DMS153 (cell line): ENCODE measurements at regions not wholly inside any gene's neighbourhood (a gene's known extent, or its start where the extent isn't known, plus 50 kb on each side); places are given as distances from the start of the nearest gene placed in this dataset.

Experiments used
- DNase-seq: peaks from one replicate; lab custom pipeline; 2025; lab: John Stamatoyannopoulos, UW

DNA sequence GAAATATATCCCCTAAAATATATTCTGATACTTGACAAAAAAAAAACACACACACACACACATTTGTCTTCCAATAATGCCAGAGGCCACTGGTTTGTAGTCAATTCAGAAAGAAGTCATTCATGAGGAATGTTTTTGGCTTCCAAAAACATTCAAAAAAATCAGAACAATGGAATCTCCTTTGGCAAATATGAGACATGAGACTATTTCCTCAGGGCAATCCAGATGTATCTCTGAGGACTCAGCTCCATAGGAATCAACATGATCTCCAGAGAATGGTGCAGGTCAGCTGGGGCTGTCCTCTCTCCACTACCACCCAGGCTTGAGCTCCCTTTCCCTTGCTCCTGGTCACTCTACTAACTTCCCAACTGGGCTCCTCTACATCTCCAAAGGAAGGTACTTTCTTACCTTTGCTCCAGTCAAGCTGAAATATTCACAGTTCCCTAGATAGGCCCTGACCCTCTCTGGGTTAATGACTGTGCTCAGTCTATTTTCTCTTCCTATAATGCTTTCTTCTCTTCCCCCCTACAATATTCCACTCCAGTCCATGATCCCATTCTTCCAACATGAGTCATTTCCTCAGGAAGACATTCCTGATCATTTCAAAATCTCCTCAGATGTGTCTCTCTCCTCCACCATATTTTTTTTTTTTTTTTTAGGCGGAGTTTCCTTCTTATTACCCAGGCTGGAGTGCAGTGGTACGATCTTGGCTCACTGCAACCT is 145.3 kb downstream of the C1D start:
- no peak for DNase-seq

DNA sequence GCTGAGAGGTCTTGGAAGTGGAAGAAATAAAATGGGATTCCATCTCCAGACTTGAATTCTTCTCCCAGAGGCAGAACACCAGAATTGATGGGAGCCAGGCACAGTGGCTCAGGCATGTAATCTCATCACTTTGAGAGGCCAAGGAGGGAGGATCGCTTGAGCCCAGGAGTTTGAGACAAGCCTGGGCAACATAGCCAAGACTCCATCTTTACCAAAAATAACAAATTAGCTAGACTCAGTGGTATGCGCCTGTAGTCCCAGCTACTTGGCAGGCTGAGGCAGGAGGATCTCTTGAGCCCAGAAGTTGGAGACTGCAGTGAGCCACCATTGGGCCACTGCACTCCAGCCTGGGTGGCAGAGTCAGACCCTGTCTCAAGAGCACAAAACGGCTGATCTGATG is 144.3 kb downstream of the C1D start:
- DNase-seq: no peak

DNA sequence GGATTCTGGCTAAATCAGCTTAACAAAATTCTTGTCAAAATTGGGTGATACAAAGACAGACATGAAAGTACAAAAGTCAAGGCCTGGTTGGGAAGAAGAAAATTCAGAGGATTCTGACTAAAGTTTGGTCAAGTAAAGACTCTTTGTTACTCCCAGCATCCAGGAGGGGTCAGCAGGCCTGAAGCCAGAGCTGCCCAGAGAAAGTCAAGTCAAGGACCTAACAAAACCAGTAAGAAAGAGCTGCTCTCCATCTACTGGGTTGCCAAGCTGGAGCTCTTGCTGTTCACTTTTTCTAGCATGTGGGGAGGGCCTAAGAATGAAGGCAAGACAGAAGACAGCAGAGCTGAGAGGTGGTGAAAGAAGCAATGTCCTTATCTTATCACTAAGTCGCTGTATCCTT is 143.3 kb downstream of the C1D start:
- no peak for DNase-seq

DNA sequence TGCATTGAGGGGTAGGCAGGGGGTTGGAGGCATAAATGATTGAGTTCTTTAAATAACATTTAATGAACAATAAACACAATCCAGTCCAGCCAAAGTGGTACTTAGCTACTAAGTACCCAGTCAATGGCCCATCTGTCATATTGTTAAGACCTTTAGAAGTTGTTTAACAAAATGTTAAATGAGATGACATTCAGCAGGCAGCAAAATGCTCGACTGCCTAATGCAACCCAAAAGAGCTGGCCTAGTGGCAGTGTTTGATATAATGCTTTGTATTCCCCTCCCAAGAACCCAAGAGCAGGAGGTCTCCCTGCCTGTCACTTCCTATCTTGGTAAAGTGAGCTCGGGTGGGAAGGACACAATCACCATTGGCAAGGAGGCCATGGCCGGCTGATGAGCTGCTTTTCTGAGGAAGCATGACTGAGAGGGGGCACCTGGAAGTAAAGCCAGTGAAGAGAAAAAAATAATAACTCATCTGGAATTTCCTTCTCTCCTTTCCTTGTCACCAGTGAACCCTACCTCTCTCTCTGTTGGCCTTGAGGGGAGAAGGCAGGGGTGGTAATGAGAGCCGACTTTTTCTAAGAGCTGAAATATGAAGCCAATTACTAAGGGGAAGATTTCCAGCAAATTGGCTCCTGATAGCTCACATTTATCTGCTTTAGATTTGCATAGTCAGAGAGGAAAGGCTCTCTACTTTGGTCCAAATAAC is 140.6 kb downstream of the C1D start:
- DNase-seq: peak; percentile 51

DNA sequence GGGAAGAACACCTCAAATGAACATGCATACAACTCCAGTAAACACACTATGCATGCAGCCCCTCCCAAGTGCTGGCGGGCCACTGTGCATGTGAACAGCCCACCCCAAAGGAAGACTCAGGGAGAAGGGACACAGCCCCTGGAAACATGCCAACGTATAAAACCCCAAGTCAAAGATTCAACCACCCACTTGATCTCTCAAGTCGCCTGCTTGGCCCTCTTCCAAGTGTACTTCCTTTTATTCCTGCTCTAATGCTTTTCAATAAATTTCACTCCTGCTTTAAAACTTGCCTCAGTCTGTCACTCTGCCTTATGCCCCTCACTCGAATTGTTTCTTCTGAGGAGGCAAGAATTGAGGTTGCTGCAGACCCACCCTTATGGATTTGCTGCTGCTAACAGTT is 139.1 kb downstream of the C1D start:
- no peak for DNase-seq

DNA sequence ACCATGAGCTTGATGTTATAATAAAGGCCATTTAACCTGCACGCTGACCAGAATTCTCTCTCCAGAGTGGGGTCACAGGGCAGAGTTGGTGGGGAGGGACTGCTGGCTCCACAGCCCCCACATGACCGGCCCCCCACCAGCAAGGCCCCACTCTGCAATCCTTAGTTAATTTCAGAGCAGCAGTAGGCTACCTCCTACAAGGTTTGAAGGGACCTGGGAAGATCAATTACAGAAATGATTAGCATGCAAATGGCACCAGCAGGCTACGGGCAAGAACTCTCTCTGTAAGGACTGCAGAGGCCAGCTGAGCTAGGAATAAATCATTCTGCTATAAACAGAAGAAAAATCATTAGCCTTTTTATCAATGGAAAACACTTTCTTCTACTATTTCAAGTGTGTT is 135.3 kb downstream of the C1D start:
- DNase-seq: no peak

DNA sequence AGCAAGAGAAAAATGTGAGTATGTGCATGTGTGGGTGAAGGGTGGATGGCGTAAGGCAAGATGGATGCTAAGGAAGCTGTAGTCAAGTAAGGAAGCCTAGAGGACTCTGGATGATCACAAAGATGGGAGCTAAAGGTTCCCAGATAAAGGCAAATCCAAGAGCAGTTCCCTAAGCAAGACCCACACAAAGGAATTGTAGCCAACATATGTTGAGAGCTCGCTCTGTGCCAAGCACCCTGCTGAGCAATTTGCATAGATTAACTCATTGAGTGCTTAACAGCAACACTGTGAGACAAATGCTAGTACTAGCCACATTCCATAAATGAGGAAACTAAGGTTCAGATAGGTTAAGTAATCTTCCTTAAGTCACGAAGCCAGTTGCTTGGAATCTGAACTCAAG is 132.6 kb downstream of the C1D start:
- no peak for DNase-seq

DNA sequence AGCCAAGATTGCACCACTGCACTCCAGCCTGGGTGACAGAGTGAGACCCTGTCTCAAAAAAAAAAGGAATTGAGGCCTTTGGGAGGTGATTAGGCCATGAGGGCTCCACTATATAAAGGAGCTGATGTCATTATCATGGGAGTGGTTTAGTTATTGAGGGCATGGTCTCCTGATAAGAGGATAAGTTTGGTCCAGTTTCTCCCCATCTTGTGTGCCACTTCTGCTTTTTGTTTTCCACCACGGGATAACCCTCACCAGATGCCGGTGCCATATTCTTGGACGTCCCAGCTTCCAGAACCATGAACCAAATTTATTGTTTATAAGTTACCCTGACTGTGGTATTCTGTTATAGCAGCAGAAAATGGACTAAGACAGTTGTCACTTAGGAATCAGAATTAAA is 125.8 kb downstream of the C1D start:
- DNase-seq: no peak

DNA sequence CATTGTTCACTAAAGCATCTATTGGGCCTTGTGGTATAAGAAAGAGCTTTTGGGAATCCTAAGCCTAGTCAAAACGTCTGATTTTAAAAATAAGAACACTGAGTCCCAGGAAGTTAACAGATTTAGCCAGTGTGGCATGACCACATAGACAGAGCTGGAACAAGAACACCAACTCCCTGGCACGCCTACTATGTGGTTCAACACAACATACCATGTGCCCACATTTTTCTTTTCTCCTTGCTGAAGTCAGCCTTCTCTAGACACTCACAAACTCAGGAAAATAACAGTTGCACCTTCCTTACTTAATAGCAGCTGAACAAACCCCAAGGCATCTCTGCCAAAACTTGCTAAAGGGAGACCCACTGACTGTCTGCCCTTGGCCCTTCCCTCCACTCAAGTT is 124.8 kb downstream of the C1D start:
- no peak for DNase-seq

DNA sequence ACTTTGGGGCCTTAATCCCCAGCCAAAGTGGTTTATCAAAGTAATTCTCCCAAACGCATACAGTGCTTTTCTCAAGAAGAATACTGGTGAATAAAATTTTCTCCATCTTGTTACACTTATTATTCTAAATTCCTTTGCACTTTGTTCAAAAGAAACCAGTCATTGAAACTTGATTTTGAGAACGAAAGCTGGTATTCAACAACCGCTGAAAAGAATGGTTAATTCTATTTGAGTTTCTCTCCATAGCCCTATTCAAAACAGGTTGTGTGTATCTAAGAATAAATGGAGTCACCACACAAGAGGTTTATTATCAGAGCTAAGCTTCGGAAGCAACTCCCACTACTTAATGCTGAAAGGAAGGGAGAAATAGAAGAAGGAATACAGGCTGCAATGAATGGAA is 117.7 kb downstream of the C1D start:
- DNase-seq: no peak

DNA sequence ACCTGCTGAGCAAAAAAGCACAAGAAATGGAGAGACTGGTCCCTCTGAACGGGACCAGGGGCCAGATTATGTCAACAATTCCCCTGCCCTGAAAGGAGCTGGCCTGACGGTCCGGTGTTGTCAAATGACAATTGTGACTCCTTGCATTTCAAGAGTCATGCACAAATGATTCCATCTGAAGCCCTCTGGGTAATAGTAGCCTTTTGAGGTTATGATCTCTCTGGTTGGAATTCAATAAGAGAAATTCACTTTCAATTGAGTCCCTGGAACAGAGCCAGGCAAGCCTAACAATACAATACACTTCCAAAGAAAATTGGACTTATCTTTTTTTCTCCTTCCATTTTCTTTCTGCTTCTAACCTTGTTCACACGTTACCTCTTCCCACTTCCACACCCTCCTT is 116.9 kb downstream of the C1D start:
- no peak for DNase-seq

DNA sequence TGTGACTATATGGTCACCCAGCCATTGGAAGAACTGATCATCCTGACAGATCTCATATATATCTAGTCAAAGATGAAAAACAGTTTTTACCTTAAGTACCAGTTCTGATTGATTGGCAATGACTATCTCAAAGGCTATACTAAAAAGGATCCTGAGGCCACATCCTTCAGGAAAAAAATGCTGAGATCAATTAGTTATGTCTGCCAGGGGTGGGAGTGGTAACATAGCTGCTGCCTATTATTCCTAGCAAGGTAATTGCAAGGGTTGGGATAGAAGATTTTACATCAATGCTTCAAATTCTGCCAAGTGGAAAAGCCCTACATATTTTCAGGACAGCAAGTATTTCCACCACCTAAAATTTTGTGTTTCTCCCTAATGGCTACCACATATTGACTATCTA is 114.7 kb downstream of the C1D start:
- no peak for DNase-seq

DNA sequence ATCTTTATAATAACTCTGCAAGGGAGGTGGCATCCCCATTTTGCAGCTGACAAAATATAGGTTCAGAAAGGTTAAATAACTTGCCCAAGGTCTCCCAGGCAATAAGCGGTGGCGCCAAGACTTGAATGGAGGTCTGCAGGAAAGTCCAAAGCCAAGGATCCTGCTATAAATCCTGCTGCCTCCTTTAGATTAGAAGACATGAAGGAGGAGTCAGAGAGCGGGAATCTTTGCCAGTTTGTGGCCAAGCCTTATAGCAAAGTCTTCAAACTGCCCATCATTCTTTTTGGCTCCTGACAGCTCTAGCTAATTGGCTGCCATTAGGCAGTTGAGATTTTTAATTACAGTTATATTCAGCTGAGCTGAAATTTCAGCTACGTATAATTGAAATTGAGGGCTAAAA is 114.3 kb downstream of the C1D start:
- no peak for DNase-seq

DNA sequence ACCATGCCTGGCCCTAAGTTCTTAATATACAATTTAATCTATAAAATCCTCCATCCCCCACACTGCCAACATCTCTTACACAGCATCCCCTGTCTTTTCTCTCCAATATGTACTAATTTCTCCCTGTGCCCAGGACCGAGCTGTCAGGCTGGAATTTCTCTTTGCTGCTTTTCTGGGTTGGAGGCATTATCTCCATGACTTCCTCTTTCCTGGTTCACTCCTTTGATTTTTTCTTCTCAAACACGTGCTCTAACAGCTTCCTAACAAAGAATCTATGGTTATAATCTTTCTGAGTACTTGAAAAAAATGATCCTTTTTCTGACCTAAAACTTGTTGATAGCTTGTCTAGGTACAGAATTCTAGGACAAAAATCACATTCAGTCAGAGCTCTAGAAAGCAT is 112.8 kb downstream of the C1D start:
- DNase-seq: no peak

DNA sequence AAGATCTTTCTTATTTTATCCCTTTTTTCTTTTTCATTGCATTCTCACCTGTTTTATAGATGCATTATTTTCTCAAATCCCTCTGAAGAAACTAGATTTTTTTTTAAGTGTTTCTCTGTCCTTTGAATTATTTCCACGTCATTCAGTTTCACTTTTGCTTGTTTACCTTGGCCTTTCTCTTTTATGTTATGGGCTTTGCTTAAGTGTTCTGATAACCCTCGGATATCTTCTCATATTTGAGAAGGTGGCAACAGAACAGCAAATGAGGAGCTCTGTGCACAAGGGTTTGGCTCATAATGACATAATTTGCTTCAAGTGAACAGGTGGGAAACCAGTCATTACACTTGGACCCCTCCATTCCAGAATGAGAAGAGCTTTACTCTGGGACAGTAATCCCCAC is 111.9 kb downstream of the C1D start:
- DNase-seq: no peak

DNA sequence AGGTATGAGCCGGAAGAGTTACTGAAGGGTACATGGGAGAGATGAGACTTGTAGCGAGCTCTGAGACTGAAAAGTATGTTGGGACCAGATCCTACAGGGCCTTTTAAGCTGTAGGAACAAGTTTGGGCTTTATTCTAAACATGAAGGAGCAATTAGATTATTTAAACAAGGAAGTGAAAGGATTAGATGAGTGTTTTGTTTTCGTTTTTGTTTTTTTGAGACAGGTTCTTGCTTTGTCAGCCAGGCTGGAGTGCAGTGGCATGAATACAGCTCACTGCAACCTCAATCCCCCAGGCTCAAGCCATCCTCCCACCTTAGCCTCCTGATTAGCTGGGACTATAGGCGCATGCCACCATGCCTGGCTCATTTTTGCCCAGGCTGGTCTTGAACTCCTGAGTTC is 110.7 kb downstream of the C1D start:
- DNase-seq: no peak

DNA sequence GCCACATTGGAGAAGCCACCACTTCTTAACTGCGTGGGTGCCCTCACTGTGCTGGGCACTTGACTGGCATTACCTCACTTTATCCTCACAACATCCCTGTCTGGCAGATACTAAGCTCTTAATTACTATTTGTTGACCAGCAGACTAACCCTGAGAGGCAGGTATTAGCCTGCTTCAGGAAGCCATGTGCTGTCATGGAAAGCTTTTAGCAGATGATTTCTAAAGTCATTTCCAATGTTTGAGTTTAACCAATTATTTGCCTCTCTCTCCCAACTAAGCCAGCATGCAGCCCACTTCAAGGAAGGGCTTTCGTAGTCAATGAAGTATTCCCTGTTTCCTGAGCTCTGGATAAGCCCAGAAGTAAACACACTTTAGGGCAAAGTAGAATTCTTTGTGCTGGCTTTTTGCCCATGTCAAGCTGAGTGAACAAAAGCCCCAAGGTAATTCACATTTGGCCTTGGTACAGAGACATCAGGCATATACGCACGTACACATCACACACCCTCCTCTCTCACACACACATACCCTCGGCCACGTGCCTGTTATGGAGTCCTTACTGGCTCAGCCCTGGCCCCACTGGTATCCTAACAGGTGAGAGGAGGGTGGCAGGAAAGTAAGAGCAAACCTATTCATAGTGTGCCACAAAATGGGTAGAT is 108.6 kb downstream of the C1D start:
- DNase-seq: peak; percentile 100

DNA sequence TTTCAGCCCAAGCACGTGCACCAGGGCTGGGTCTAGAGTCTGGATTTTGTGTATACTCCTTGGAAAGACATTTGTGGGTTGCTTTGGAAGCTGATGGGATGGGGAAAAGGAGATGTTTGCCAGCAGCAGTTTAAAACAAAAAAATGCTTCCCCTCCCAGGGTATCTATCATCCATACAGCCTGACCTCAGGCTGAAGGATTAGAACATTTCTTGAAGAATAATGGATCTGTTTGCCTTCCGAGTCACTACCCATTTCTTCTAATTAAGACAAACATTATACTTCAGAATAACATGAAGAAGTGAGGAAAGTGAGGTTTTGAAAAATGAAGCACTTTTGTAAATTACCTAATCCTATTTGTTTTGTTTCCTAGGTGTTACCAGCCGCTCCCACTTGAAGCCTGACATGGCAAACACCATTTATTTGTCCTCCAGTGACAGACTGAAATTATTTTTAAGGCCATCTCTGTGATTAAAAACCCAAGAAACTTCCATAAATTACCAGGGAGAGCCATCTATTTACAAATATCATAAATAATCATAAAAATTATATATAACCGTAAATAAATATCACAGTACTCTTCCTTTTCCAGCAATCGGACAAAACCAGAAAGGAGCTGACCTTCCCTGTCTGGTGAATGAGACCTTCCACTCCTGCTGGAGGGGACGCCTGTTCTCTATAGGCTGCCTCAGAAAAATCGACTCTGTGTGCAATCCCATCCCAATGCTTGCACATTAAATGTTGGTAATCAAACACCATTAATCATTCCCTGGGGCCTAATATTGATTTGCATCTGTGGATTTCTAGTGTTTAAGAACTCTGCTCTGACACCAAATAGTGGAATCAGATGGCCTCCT is 106.8 kb downstream of the C1D start:
- peak; percentile 75 for DNase-seq

DNA sequence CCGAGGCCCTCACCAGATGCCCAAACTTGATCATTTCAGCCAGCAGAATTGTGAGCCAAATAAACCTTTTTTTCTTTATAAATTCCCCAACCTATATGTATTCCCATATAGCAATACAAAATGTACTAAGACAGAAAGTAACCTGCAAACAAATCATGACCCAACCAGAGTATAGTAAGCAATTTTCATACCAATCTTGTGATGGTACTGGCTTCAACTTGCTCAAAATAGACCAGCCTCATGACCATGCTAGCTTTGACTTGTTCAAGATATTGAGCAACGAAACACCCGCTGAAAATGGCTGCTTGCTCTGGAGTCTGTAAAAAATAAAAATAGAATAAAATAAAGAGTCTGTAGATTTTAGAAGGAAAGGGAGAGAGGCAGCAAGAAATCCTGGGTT is 97.6 kb downstream of the C1D start:
- DNase-seq: no peak

DNA sequence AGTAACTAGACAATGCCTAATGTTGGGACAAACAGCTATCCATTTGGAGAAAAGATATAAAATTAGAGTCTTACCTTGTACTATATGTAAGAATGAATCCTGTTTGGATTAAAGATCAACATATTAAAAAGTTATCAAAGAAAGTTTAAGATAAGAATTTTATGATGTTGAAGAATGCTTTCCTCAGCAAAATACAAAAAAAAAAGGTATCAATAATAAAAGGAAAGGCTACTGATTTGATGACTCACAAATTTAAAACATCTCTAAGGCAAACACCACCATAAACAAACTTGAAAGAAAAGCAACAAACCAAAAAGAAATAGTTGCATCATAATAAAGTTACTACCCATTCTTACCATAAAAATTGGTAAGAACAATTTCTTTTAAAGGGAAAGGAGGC is 92.7 kb downstream of the C1D start:
- no peak for DNase-seq

DNA sequence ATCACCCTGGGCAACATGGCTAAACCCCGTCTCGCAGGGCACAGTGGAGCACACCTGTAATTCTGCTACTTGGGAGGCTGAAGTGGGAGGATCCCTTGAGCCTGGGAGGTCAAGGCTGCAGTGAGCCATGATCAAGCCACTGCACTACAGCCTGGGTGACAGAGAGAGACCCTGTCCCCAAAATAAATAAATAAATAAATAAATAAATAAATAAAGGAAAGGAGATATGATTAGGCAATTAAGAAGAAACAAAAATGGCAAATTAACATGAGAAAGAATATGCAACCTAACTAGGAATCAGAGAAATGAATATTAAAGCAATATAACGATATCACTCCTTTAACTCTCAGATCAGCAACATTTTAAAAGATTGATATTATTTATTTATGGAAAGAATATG is 92.3 kb downstream of the C1D start:
- DNase-seq: no peak

DNA sequence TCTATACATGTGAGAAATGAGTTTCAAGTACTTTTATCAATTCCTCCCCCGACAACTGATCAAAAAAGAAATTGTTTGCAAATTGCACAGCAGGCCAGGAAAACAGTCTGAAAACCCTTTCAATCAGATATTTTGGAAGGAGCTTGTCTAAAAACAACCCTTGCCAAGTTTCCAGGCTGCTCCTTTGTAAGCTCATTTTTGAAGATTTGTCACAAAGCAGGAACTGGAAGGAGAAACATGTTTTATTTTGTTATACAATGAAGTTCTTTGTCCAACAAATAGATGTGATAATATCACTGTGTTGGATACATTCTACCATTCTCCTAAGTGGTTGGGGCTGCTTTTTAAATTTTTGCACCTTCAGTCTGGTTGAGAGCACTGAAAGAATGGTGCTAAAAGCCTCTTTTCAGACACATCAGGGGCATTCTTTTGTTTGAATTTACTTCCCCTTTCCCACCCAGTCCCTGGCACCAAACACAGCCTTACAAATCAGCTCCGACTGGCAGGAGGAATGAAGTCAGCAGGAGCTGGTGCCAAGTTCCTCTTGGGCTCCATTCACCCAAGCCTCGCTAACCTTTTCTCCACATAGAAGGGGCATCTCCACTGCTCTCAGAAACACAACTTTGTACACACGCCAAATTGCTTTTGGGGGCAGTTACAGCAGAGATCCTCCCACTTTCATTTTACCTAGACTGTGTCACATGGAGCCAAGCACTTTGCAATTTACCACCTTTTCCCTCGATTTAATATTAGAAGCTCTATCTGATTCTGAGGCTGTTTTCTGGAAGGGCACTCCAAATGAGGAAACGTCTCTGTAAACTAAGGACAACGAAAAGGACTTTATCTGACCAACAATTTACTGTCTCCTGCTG is 88.0 kb downstream of the C1D start:
- peak; percentile 27 for DNase-seq
